GM23248 (cell line): ENCODE measurements at regions not wholly inside any gene's neighbourhood (a gene's known extent, or its start where the extent isn't known, plus 50 kb on each side); places are given as distances from the start of the nearest gene placed in this dataset.

Source experiments
- DNase-seq: peaks from one replicate; pipeline ENCODE4 v3.0.0-alpha.2; 2015
- H2AFZ ChIP-seq: fragments of 200-600 bp; sonication (generic); 2 replicates; pipeline ENCODE4 v1.6.1; 2016; ENCODE audit warnings: antibody characterized with exemption
- H3F3A ChIP-seq: fragments of 200-600 bp; sonication (generic); 2 replicates; pipeline ENCODE4 v1.6.1; 2016; ENCODE audit warnings: mild to moderate bottlenecking, antibody characterized with exemption, mixed run types; ENCODE audit not compliant: insufficient read depth
- H3K27ac ChIP-seq: fragments of 200-600 bp; sonication (generic); 2 replicates; pipeline ENCODE4 v1.5.1; 2016; ENCODE audit warnings: mild to moderate bottlenecking
- H3K27me3 ChIP-seq: fragments of 200-600 bp; sonication (generic); replicated peaks from 2 replicates; pipeline ENCODE4 v1.6.1; 2016; ENCODE audit warnings: mild to moderate bottlenecking; ENCODE audit not compliant: insufficient read depth
- H3K36me3 ChIP-seq: fragments of 200-600 bp; sonication (generic); 2 replicates; pipeline ENCODE4 v1.6.1; 2016; ENCODE audit warnings: low read depth, mild to moderate bottlenecking
- H3K4me1 ChIP-seq: fragments of 200-600 bp; sonication (generic); 2 replicates; pipeline ENCODE4 v1.6.1; 2016; ENCODE audit warnings: mild to moderate bottlenecking; ENCODE audit not compliant: insufficient read depth
- H3K4me2 ChIP-seq: fragments of 200-600 bp; sonication (generic); one replicate; pipeline ENCODE4 v1.6.1; 2016; ENCODE audit warnings: mild to moderate bottlenecking; ENCODE audit not compliant: unreplicated experiment
- H3K4me3 ChIP-seq: fragments of 200-600 bp; sonication (generic); 2 replicates; pipeline ENCODE4 v1.5.1; 2016; ENCODE audit warnings: mild to moderate bottlenecking
- H3K79me2 ChIP-seq: fragments of 200-600 bp; sonication (generic); 2 replicates; pipeline ENCODE4 v1.6.1; 2016; ENCODE audit warnings: mild to moderate bottlenecking; ENCODE audit not compliant: insufficient read depth
- H3K9ac ChIP-seq: fragments of 200-600 bp; sonication (generic); 2 replicates; pipeline ENCODE4 v1.6.1; 2016; ENCODE audit warnings: mild to moderate bottlenecking
- H3K9me2 ChIP-seq: fragments of 200-600 bp; sonication (generic); 2 replicates; pipeline ENCODE4 v1.6.1; 2016; ENCODE audit warnings: mixed run types, mild to moderate bottlenecking, moderate library complexity; ENCODE audit not compliant: insufficient read depth
- H3K9me3 ChIP-seq: fragments of 200-600 bp; sonication (generic); one replicate; pipeline ENCODE4 v1.6.1; 2017; ENCODE audit warnings: low read depth
- H4K20me1 ChIP-seq: fragments of 200-600 bp; sonication (generic); 2 replicates; pipeline ENCODE4 v1.6.0; 2016; ENCODE audit not compliant: insufficient read depth
- EZH2 ChIP-seq: fragments of 200-600 bp; sonication (generic); IDR thresholded peaks from 2 replicates; pipeline ENCODE4 v1.6.1; 2018; ENCODE audit warnings: antibody characterized with exemption, mild to moderate bottlenecking; ENCODE audit not compliant: insufficient read depth, poor library complexity, severe bottlenecking
- EZH2phosphoT487 ChIP-seq: fragments of 200-600 bp; sonication (generic); IDR thresholded peaks from 2 replicates; pipeline ENCODE4 v1.6.1; 2018; ENCODE audit warnings: antibody characterized with exemption, moderate library complexity, mild to moderate bottlenecking, low read depth; ENCODE audit not compliant: insufficient read depth
- WGBS, 2 experiments: methylation state at CpG; one replicate each; pipeline ENCODE4 v1.1.6; 2015 to 2017; ENCODE audit warnings: low lambda C conversion rate in 2 of 2, low coverage in 1 of 2; ENCODE audit errors: missing lambda C conversion rate in 2 of 2; 5-methylcytosine and 5-hydroxymethylcytosine counted together
- in situ Hi-C: fragments of 300-500 bp; cut with MboI; formaldehyde crosslinking; loops from 2 replicates; pipeline ENCODE4 v1.15.0; 2020

GRCh38 chrX:8018934-8019333, 91.7 kb upstream of the PNPLA4 start:
- no peaks in the 10 kb centered on the region for H3F3A ChIP-seq
- DNase-seq = no peak
- H3K36me3 ChIP-seq = no peaks in the 10 kb centered on the region
- no peaks in the 10 kb centered on the region for H3K27me3 ChIP-seq
- no peak overlapping the region for H3K9ac ChIP-seq
- no peaks in the 10 kb centered on the region for H3K4me1 ChIP-seq
- TF ChIP-seq EZH2 (no peak), EZH2phosphoT487 (no peak)
- no peak overlapping the region for H3K4me2 ChIP-seq
- no peaks in the 10 kb centered on the region for H3K9me3 ChIP-seq
- H3K4me3 ChIP-seq = no peak overlapping the region
- no peaks in the 10 kb centered on the region for H3K79me2 ChIP-seq
- H3K9me2 ChIP-seq = no peaks in the 10 kb centered on the region
- H2AFZ ChIP-seq = no peak overlapping the region
- H3K27ac ChIP-seq = no peak overlapping the region
- in situ Hi-C loops = no loop called here
- no peaks in the 10 kb centered on the region for H4K20me1 ChIP-seq
- WGBS, 2 experiments = 25 to 47% methylated on average over 5 of the region's 5 CpGs

- H2AFZ ChIP-seq = no peak overlapping the region
- no peaks in the 10 kb centered on the region for H3K27me3 ChIP-seq
- no peak overlapping the region for H3K4me2 ChIP-seq
- H3K27ac ChIP-seq = no peak overlapping the region
- DNase-seq = no peak
- in situ Hi-C loops = no loop called here
- WGBS, 2 experiments = 71 to 73% methylated on average over 4 of the region's 4 CpGs
- H3K9me3 ChIP-seq = no peaks in the 10 kb centered on the region
- TF ChIP-seq EZH2phosphoT487 (no peak), EZH2 (no peak)
- H4K20me1 ChIP-seq = no peaks in the 10 kb centered on the region
- H3K9ac ChIP-seq = no peak overlapping the region
- H3K79me2 ChIP-seq = no peaks in the 10 kb centered on the region
- H3K9me2 ChIP-seq = no peaks in the 10 kb centered on the region
- no peak overlapping the region for H3K4me3 ChIP-seq
- H3F3A ChIP-seq = no peaks in the 10 kb centered on the region
- H3K4me1 ChIP-seq = no peaks in the 10 kb centered on the region
- H3K36me3 ChIP-seq = no peaks in the 10 kb centered on the region
These were observed 82.9 kb upstream of the PNPLA4 start for GRCh38 chrX:8010105-8010504.

- 39 to 61% methylated on average over 2 of the region's 2 CpGs for WGBS, 2 experiments
- no peaks in the 10 kb centered on the region for H3F3A ChIP-seq
- DNase-seq = no peak
- no peaks in the 10 kb centered on the region for H3K9me3 ChIP-seq
- no peak overlapping the region for H2AFZ ChIP-seq
- H3K4me3 ChIP-seq = no peak overlapping the region
- H3K27ac ChIP-seq = no peak overlapping the region
- H3K9ac ChIP-seq = no peak overlapping the region
- no peaks in the 10 kb centered on the region for H4K20me1 ChIP-seq
- no peaks in the 10 kb centered on the region for H3K27me3 ChIP-seq
- H3K9me2 ChIP-seq = no peaks in the 10 kb centered on the region
- in situ Hi-C loops = no loop called here
- H3K79me2 ChIP-seq = no peaks in the 10 kb centered on the region
- no peak for TF ChIP-seq EZH2
- no peak for TF ChIP-seq EZH2phosphoT487
- no peaks in the 10 kb centered on the region for H3K36me3 ChIP-seq
- H3K4me2 ChIP-seq = no peak overlapping the region
- no peaks in the 10 kb centered on the region for H3K4me1 ChIP-seq
These were observed 78.6 kb upstream of the PNPLA4 start for GRCh38 chrX:8005678-8006347.

- Histone ChIP-seq H2AFZ (no peak overlapping the region), H3K4me3 (no peak overlapping the region), H4K20me1 (no peaks in the 10 kb centered on the region), H3K36me3 (no peaks in the 10 kb centered on the region), H3K4me2 (no peak overlapping the region), H3K27ac (no peak overlapping the region), H3K4me1 (no peaks in the 10 kb centered on the region), H3K9ac (no peak overlapping the region), H3K9me2 (no peaks in the 10 kb centered on the region), H3K79me2 (no peaks in the 10 kb centered on the region), H3K9me3 (no peaks in the 10 kb centered on the region), H3F3A (no peaks in the 10 kb centered on the region), H3K27me3 (no peaks in the 10 kb centered on the region)
- TF ChIP-seq EZH2 (no peak), EZH2phosphoT487 (no peak)
- in situ Hi-C loops = no loop called here
- DNase-seq = no peak
- 73 to 88% methylated on average over 7 to 9 of the region's 29 CpGs for WGBS, 2 experiments
These were observed 76.1 kb upstream of the PNPLA4 start for GRCh38 chrX:8003147-8003883.
